Adrenal gland (tissue), 9 donors: ENCODE measurements at regions not wholly inside any gene's neighbourhood (a gene's known extent, or its start where the extent isn't known, plus 50 kb on each side); places are given as distances from the start of the nearest gene placed in this dataset.

Experiments
- DNase-seq, 7 donors: peaks; one replicate each; pipeline ENCODE4 v3.0.0-alpha.2; 2019 to 2020
- H3K27ac ChIP-seq, 5 donors: fragments of 200-600 bp; sonication (generic) in 4 of 5; 1 replicate in 3 of 5; 2 replicates in 2 of 5; pipeline versions ENCODE4 v1.5.1 to v1.8.0; 2016 to 2020; ENCODE audit warnings: mild to moderate bottlenecking in 1 of 5
- H3K27me3 ChIP-seq: fragments of 200-600 bp; 2 replicates; pipeline ENCODE4 v1.8.0; 2021
- H3K36me3 ChIP-seq, 2 donors: fragments of 200-600 bp; replicated peaks in 1 of 2; 1 replicate in 1 of 2; 2 replicates in 1 of 2; pipeline versions ENCODE4 v1.5.1 to v1.8.0; 2018 to 2022
- H3K4me1 ChIP-seq, 2 donors: fragments of 200-600 bp; replicated peaks in 1 of 2; 1 replicate in 1 of 2; 2 replicates in 1 of 2; pipeline versions ENCODE4 v1.5.1 to v1.8.0; 2018 to 2021
- H3K4me3 ChIP-seq, 4 donors: fragments of 200-600 bp; sonication (generic) in 3 of 4; one replicate each; pipeline ENCODE4 v1.5.1; 2016 to 2018
- H3K9me3 ChIP-seq, 3 donors: fragments of 200-600 bp; sonication (generic) in 1 of 3; replicated peaks in 1 of 3; 1 replicate in 2 of 3; 2 replicates in 1 of 3; pipeline versions ENCODE4 v1.5.1 to v1.8.0; 2016 to 2021
- CTCF ChIP-seq, 6 experiments: fragments of 450-650 bp in 4 of 6; fragments of 200-600 bp in 2 of 6; sonication (generic) in 1 of 6; IDR thresholded peaks; 1 replicate in 5 of 6; 2 replicates in 1 of 6; pipeline versions ENCODE4 v1.5.1 to v1.8.0; 2016 to 2021; ENCODE audit warnings: antibody characterized with exemption in 6 of 6, mild to moderate bottlenecking in 2 of 6, moderate library complexity in 1 of 6
- POLR2A ChIP-seq, 2 donors: fragments of 450-650 bp; IDR thresholded peaks; one replicate each; pipeline ENCODE4 v1.6.1; 2017; ENCODE audit warnings: antibody characterized with exemption in 2 of 2, mild to moderate bottlenecking in 2 of 2, moderate library complexity in 1 of 2
- WGBS, 4 donors: extraction: QIAGEN DNeasy Blood & Tissue Kit in 2 of 4; methylation state at CpG; one replicate each; pipeline versions ENCODE4 v1.1.5 to v1.1.7; 2013 to 2017; 5-methylcytosine and 5-hydroxymethylcytosine counted together
- intact Hi-C, 2 donors: fragments of 100-400 bp; cut with DNase I; formaldehyde crosslinking; loops; one replicate each; pipeline versions ENCODE4 v1.14.1 to v1.15.0; 2022 to 2023
- donor health status: healthy with polysubstance abuse.
- donor health status: Bipolar disorder and iron deficiency.
- donor health status: DM: yes; HTN: yes; CAD: no.
- donor health status: DM: no; HTN: no; CAD: no.
- donor health status: DM: no; HTN: no; CAD: no.

GRCh38 chr4:147088146-147088545 lies 142.5 kb upstream of the TTC29 start:
- Histone ChIP-seq H3K9me3 (no peaks in the 10 kb centered on the region), H3K4me3 (no peak overlapping the region), H3K27me3 (no peaks in the 10 kb centered on the region), H3K4me1 (no peaks in the 10 kb centered on the region), H3K36me3 (no peaks in the 10 kb centered on the region), H3K27ac (no peak overlapping the region)
- 57 to 71% (median 67%) methylated on average over 4 of the region's 4 CpGs for WGBS, 4 donors
- TF ChIP-seq CTCF (IDR thresholded peaks at IDR 0.05) (no peak), POLR2A (IDR thresholded peaks at IDR 0.05) (no peak)
- no peak for DNase-seq
- intact Hi-C loops: no loop called here

- H3K9me3 ChIP-seq: no peaks in the 10 kb centered on the region
- WGBS, 4 donors: 63 to 71% (median 66%) methylated on average over 5 of the region's 5 CpGs
- H3K27me3 ChIP-seq: no peaks in the 10 kb centered on the region
- no peak for DNase-seq
- no peak overlapping the region for H3K27ac ChIP-seq
- no peaks in the 10 kb centered on the region for H3K36me3 ChIP-seq
- intact Hi-C loops: loop anchor here in 1 of 2 donors (10.0 kb wide), 1 partner anchor 76 kb away; no protein-coding TSS in a partner anchor
- TF ChIP-seq CTCF (IDR thresholded peaks at IDR 0.05) (no peak), POLR2A (IDR thresholded peaks at IDR 0.05) (no peak)
- no peaks in the 10 kb centered on the region for H3K4me1 ChIP-seq
- no peak overlapping the region for H3K4me3 ChIP-seq
These were observed 144.8 kb upstream of the TTC29 start for GRCh38 chr4:147090486-147090885.

- Histone ChIP-seq H3K27me3 (no peaks in the 10 kb centered on the region), H3K27ac (no peak overlapping the region), H3K36me3 (no peaks in the 10 kb centered on the region), H3K9me3 (no peaks in the 10 kb centered on the region), H3K4me3 (no peak overlapping the region), H3K4me1 (no peaks in the 10 kb centered on the region)
- DNase-seq: no peak
- TF ChIP-seq CTCF (IDR thresholded peaks at IDR 0.05) (no peak), POLR2A (IDR thresholded peaks at IDR 0.05) (no peak)
- intact Hi-C loops: loop anchor here in 1 of 2 donors (10.0 kb wide), 1 partner anchor 78 kb away; no protein-coding TSS in a partner anchor
- WGBS, 4 donors: 72 to 78% (median 75%) methylated on average over 2 of the region's 2 CpGs
These were observed 147.5 kb upstream of the TTC29 start for GRCh38 chr4:147093206-147093605.

- H3K4me1 ChIP-seq: no peaks in the 10 kb centered on the region
- no peaks in the 10 kb centered on the region for H3K27me3 ChIP-seq
- no peak for DNase-seq
- H3K4me3 ChIP-seq: no peak overlapping the region
- no peaks in the 10 kb centered on the region for H3K36me3 ChIP-seq
- intact Hi-C loops: loop anchor here in 1 of 2 donors (10.0 kb wide), 1 partner anchor 79 kb away; no protein-coding TSS in a partner anchor
- WGBS, 4 donors: 78 to 90% (median 85%) methylated on average over 2 of the region's 2 CpGs
- no peaks in the 10 kb centered on the region for H3K9me3 ChIP-seq
- no peak overlapping the region for H3K27ac ChIP-seq
- no peak for TF ChIP-seq CTCF (IDR thresholded peaks at IDR 0.05)
- TF ChIP-seq POLR2A (IDR thresholded peaks at IDR 0.05): no peak
These were observed 148.6 kb upstream of the TTC29 start for GRCh38 chr4:147094238-147094637.
